Inflammatory macrophage treated with lipopolysaccharide for 4 hours (primary cell): ENCODE measurements at regions not wholly inside any gene's neighbourhood (a gene's known extent, or its start where the extent isn't known, plus 50 kb on each side); places are given as distances from the start of the nearest gene placed in this dataset.
A peak's percentile ranks its signal among the peaks of the same experiment; 100 is the strongest.

Experiments
- DNase-seq: peaks from one replicate; pipeline ENCODE4 v3.0.0-alpha.2; 2020

GRCh38 chr22:19663821-19664355, 50.4 kb upstream of the SEPTIN5 start:
- DNase-seq = peak; percentile 1

GRCh38 chr22:19664406-19664805, 49.9 kb upstream of the SEPTIN5 start:
- DNase-seq = no peak
